H1 (cell line): ENCODE measurements at regions not wholly inside any gene's neighbourhood (a gene's known extent, or its start where the extent isn't known, plus 50 kb on each side); places are given as distances from the start of the nearest gene placed in this dataset.

Source experiments
- CTCF ChIA-PET: fragments of 300-600 bp; sonication (Branson Sonifier 250); formaldehyde crosslinking; loops from one replicate; lab custom pipeline; 2021; ENCODE audit not compliant: partially characterized antibody; lab: Charles Lee
- POLR2A ChIA-PET: fragments of 300-600 bp; sonication (Branson Sonifier 250); formaldehyde crosslinking; loops from one replicate; lab custom pipeline; 2021; ENCODE audit warnings: inconsistent platforms; ENCODE audit not compliant: partially characterized antibody; lab: Charles Lee
- DNase-seq, 2 experiments: peaks; one replicate each; pipeline versions ENCODE4 v3.0.0 to v3.0.0-alpha.2; 2010 to 2022; ENCODE audit warnings: low spot score in 2 of 2, low read depth in 1 of 2, mixed read lengths in 1 of 2
- FAIRE-seq: peaks from 2 replicates; lab custom pipeline; 2011; peaks lifted over from hg19 to GRCh38; lab: Jason Lieb, UNC
- H2AFZ ChIP-seq: 2 replicates; pipeline ENCODE4 v1.8.1; 2012; ENCODE audit warnings: low read length, inconsistent platforms
- H2AK5ac ChIP-seq: 2 replicates; pipeline ENCODE4 v1.6.1; 2013; ENCODE audit warnings: low read depth, low read length
- H2BK120ac ChIP-seq: replicated peaks from 2 replicates; pipeline ENCODE3; 2013; ENCODE audit warnings: low read depth, low read length, inconsistent platforms
- H2BK12ac ChIP-seq: 2 replicates; pipeline ENCODE4 v1.6.1; 2013; ENCODE audit warnings: low read depth, low read length
- H2BK15ac ChIP-seq: 2 replicates; pipeline ENCODE4 v1.6.1; 2013; ENCODE audit warnings: low read length
- H2BK20ac ChIP-seq: 2 replicates; pipeline ENCODE4 v1.6.1; 2013; ENCODE audit warnings: low read length
- H2BK5ac ChIP-seq: 2 replicates; pipeline ENCODE4 v1.6.1; 2013; ENCODE audit warnings: low read depth, low read length
- H3K14ac ChIP-seq: 2 replicates; pipeline ENCODE4 v1.6.1; 2013; ENCODE audit warnings: inconsistent platforms; ENCODE audit not compliant: insufficient read length
- H3K18ac ChIP-seq: 2 replicates; pipeline ENCODE4 v1.6.1; 2013; ENCODE audit warnings: low read length; ENCODE audit errors: extremely low read depth
- H3K23ac ChIP-seq: 2 replicates; pipeline ENCODE4 v1.6.1; 2013; ENCODE audit warnings: inconsistent platforms; ENCODE audit not compliant: insufficient read length
- H3K23me2 ChIP-seq: 2 replicates; pipeline ENCODE4 v1.6.1; 2013; ENCODE audit warnings: low read depth, low read length
- H3K27ac ChIP-seq: 2 replicates; pipeline ENCODE4 v1.6.1; 2011; ENCODE audit warnings: low read depth, low read length, inconsistent platforms
- H3K27me3 ChIP-seq, 4 experiments: replicated peaks in 1 of 4; 1 replicate in 1 of 4; 2 replicates in 3 of 4; pipeline versions ENCODE4 v1.6.1 to v1.8.1; 2011 to 2013; ENCODE audit warnings: low read length in 3 of 4, mild to moderate bottlenecking in 3 of 4, inconsistent platforms in 2 of 4, mixed read lengths in 2 of 4, moderate library complexity in 1 of 4; ENCODE audit not compliant: control insufficient read depth in 3 of 4, insufficient read depth in 3 of 4; ENCODE audit errors: extremely low read depth in 1 of 4
- H3K36me3 ChIP-seq, 4 experiments: 2 replicates each; pipeline versions ENCODE4 v1.6.1 to v1.8.1; 2011 to 2013; ENCODE audit warnings: mild to moderate bottlenecking in 4 of 4, low read length in 3 of 4, moderate library complexity in 2 of 4, control low read depth in 1 of 4, inconsistent platforms in 1 of 4; ENCODE audit not compliant: insufficient read depth in 4 of 4, control insufficient read depth in 2 of 4
- H3K4ac ChIP-seq: replicated peaks from 2 replicates; pipeline ENCODE3; 2013; ENCODE audit warnings: low read length, low read depth, mixed read lengths, inconsistent platforms; ENCODE audit not compliant: insufficient read length
- H3K4me1 ChIP-seq, 4 experiments: replicated peaks in 1 of 4; 1 replicate in 1 of 4; 2 replicates in 3 of 4; pipeline versions ENCODE4 v1.6.1 to v1.8.1; 2011 to 2013; ENCODE audit warnings: low read length in 3 of 4, inconsistent platforms in 2 of 4, mixed read lengths in 1 of 4; ENCODE audit not compliant: insufficient read depth in 4 of 4, control insufficient read depth in 3 of 4
- H3K4me2 ChIP-seq, 2 experiments: 2 replicates each; pipeline versions ENCODE4 v1.6.1 to v1.8.1; 2011 to 2013; ENCODE audit warnings: low read depth in 2 of 2, low read length in 2 of 2, control low read depth in 1 of 2, inconsistent platforms in 1 of 2, mild to moderate bottlenecking in 1 of 2; ENCODE audit not compliant: insufficient read depth in 1 of 2
- H3K4me3 ChIP-seq, 4 experiments: fragments of 200-600, 300-600 bp in 1 of 4; sonication (generic), shearing (Covaris generic), sonication (Bioruptor Twin) in 1 of 4; 2 replicates each; pipeline versions ENCODE4 v1.5.1 to v1.8.1; 2011 to 2016; ENCODE audit warnings: low read length in 4 of 4, low read depth in 3 of 4, control low read depth in 2 of 4, inconsistent platforms in 2 of 4, mild to moderate bottlenecking in 2 of 4, mixed read lengths in 1 of 4, moderate library complexity in 1 of 4; ENCODE audit not compliant: insufficient read depth in 2 of 4; ENCODE audit errors: extremely low read depth in 1 of 4
- H3K56ac ChIP-seq: replicated peaks from 2 replicates; pipeline ENCODE3; 2013; ENCODE audit warnings: low read depth, mild to moderate bottlenecking, mixed read lengths, low read length, inconsistent platforms; ENCODE audit not compliant: insufficient read length
- H3K79me1 ChIP-seq: 2 replicates; pipeline ENCODE4 v1.6.1; 2013; ENCODE audit warnings: low read depth, low read length, control low read depth
- H3K79me2 ChIP-seq, 2 experiments: 2 replicates each; pipeline versions ENCODE4 v1.6.1 to v1.8.1; 2012 to 2013; ENCODE audit warnings: low read length in 2 of 2, mild to moderate bottlenecking in 2 of 2, inconsistent platforms in 1 of 2; ENCODE audit not compliant: insufficient read depth in 2 of 2, control insufficient read depth in 1 of 2
- H3K9ac ChIP-seq, 4 experiments: replicated peaks in 1 of 4; 1 replicate in 1 of 4; 2 replicates in 3 of 4; pipeline versions ENCODE4 v1.6.1 to v1.8.1; 2011 to 2013; ENCODE audit warnings: low read depth in 3 of 4, low read length in 3 of 4, control low read depth in 2 of 4, mild to moderate bottlenecking in 2 of 4, moderate library complexity in 2 of 4, inconsistent platforms in 1 of 4; ENCODE audit errors: extremely low read depth in 1 of 4
- H3K9me3 ChIP-seq, 2 experiments: 2 replicates each; pipeline versions ENCODE4 v1.6.1 to v1.8.1; 2012 to 2013; ENCODE audit warnings: mild to moderate bottlenecking in 2 of 2, moderate library complexity in 2 of 2, control low read depth in 1 of 2, inconsistent platforms in 1 of 2, low read depth in 1 of 2, low read length in 1 of 2, mixed read lengths in 1 of 2; ENCODE audit not compliant: insufficient read depth in 2 of 2
- H4K20me1 ChIP-seq, 2 experiments: replicated peaks in 1 of 2; 2 replicates each; pipeline versions ENCODE3 to v1.8.1; 2011 to 2013; ENCODE audit warnings: inconsistent platforms in 2 of 2, low read length in 2 of 2, mild to moderate bottlenecking in 1 of 2; ENCODE audit not compliant: insufficient read depth in 2 of 2, control insufficient read depth in 1 of 2
- H4K5ac ChIP-seq: 2 replicates; pipeline ENCODE4 v1.6.1; 2013; ENCODE audit warnings: low read length, low read depth, mixed read lengths, inconsistent platforms; ENCODE audit not compliant: insufficient read length
- H4K8ac ChIP-seq: 2 replicates; pipeline ENCODE4 v1.8.0; 2013; ENCODE audit warnings: mild to moderate bottlenecking, moderate library complexity, low read length, inconsistent platforms; ENCODE audit not compliant: insufficient read depth; ENCODE audit errors: extremely low read depth
- H4K91ac ChIP-seq: replicated peaks from 2 replicates; pipeline ENCODE3; 2013; ENCODE audit warnings: low read length, mixed read lengths, inconsistent platforms; ENCODE audit not compliant: insufficient read length
- BRCA1 ChIP-seq: IDR thresholded peaks from 2 replicates; pipeline ENCODE4 v1.6.1; 2012; ENCODE audit warnings: low read depth, low read length, improper control_type of control experiment
- CBX5 ChIP-seq: fragments of 300-800, 300-1000 bp; sonication (generic); IDR thresholded peaks from 2 replicates; pipeline ENCODE4 v1.7.1; 2016; ENCODE audit warnings: antibody characterized with exemption, low read length, low read depth
- CTBP2 ChIP-seq: IDR thresholded peaks from 2 replicates; pipeline ENCODE4 v1.7.0; 2011; ENCODE audit warnings: borderline replicate concordance, mild to moderate bottlenecking, moderate library complexity, mixed read lengths, low read length; ENCODE audit not compliant: insufficient read depth, insufficient read length
- EP300 ChIP-seq, 2 experiments: IDR thresholded peaks; 1 replicate in 1 of 2; 2 replicates in 1 of 2; pipeline ENCODE4 v1.6.1; 2011 to 2012; ENCODE audit warnings: low read depth in 2 of 2, low read length in 2 of 2, mild to moderate bottlenecking in 2 of 2, borderline replicate concordance in 1 of 2, inconsistent platforms in 1 of 2, moderate library complexity in 1 of 2
- GABPA ChIP-seq: IDR thresholded peaks from 2 replicates; pipeline ENCODE4 v1.6.1; 2011; ENCODE audit warnings: mild to moderate bottlenecking, low read length, moderate library complexity, borderline replicate concordance; ENCODE audit not compliant: insufficient read depth
- SAP30 ChIP-seq: fragments of 300-600 bp; sonication (generic); IDR thresholded peaks from 2 replicates; pipeline ENCODE4 v1.7.1; 2012; ENCODE audit warnings: low read length, moderate library complexity, mild to moderate bottlenecking, inconsistent platforms; ENCODE audit not compliant: insufficient read depth, insufficient replicate concordance
- SIN3A ChIP-seq, 2 experiments: IDR thresholded peaks in 1 of 2; conservative IDR thresholded peaks in 1 of 2; 2 replicates each; pipeline ENCODE4 v1.6.1; 2011 to 2012; ENCODE audit warnings: low read length in 2 of 2, improper control_type of control experiment in 1 of 2, low read depth in 1 of 2, mild to moderate bottlenecking in 1 of 2
- SP1 ChIP-seq: IDR thresholded peaks from 2 replicates; pipeline ENCODE4 v1.6.1; 2011; ENCODE audit warnings: low read depth, low read length
- TBP ChIP-seq: IDR thresholded peaks from 2 replicates; pipeline ENCODE4 v1.6.1; 2011; ENCODE audit warnings: low read depth, low read length, improper control_type of control experiment
- WGBS, 2 experiments: shearing (Covaris generic) in 1 of 2; methylation state at CpG; one replicate each; pipeline versions ENCODE4 v1.1.6 to v1.1.7; 2013 to 2015; ENCODE audit warnings: low lambda C conversion rate in 2 of 2, mixed read lengths in 2 of 2, inconsistent platforms in 1 of 2, low coverage in 1 of 2, missing lambda C conversion rate in 1 of 2; ENCODE audit not compliant: insufficient replicate concordance in 2 of 2, insufficient coverage in 1 of 2, insufficient read length in 1 of 2; ENCODE audit errors: extremely low coverage in 1 of 2, missing lambda C conversion rate in 1 of 2; 5-methylcytosine and 5-hydroxymethylcytosine counted together
- TF ChIP-seq, protein P1 (sequence below), 3 experiments: IDR thresholded peaks; 1 replicate in 2 of 3; 2 replicates in 1 of 3; pipeline versions ENCODE4 v1.5.1 to v1.6.1; 2011; ENCODE audit warnings: low read length in 3 of 3, mild to moderate bottlenecking in 3 of 3, inconsistent platforms in 2 of 3, low read depth in 1 of 3, moderate library complexity in 1 of 3; ENCODE audit not compliant: insufficient read depth in 1 of 3; ENCODE audit errors: control extremely low read depth in 1 of 3

- no peak overlapping the region for H2BK5ac ChIP-seq
- no peak overlapping the region for H3K4me2 ChIP-seq
- no peak overlapping the region for H3K9ac ChIP-seq
- H4K91ac ChIP-seq, result no peak overlapping the region
- H2AFZ ChIP-seq, result no peak overlapping the region
- no peak for FAIRE-seq
- no peaks in the 10 kb centered on the region for H3K4me1 ChIP-seq
- no peak overlapping the region for H2BK12ac ChIP-seq
- DNase-seq, result no peak
- H3K18ac ChIP-seq, result no peak overlapping the region
- no peak overlapping the region for H3K4ac ChIP-seq
- H2BK15ac ChIP-seq, result no peak overlapping the region
- 95% methylated on average over 3 of the region's 3 CpGs; no CpG with 5 or more reads in 1 of the 2 experiments for WGBS, 2 experiments
- no peaks in the 10 kb centered on the region for H3K79me1 ChIP-seq
- no peaks in the 10 kb centered on the region for H3K36me3 ChIP-seq
- H3K9me3 ChIP-seq, result peaks cover 21 to 26% of the 10 kb centered on the region in 2 experiments
- H3K23me2 ChIP-seq, result no peaks in the 10 kb centered on the region; the same call in 1 of the 2 replicates
- H4K5ac ChIP-seq, result no peak overlapping the region
- H2BK20ac ChIP-seq, result no peak overlapping the region
- no peak overlapping the region for H2BK120ac ChIP-seq
- H3K23ac ChIP-seq, result no peak overlapping the region
- H3K14ac ChIP-seq, result no peak overlapping the region
- H4K8ac ChIP-seq, result no peak overlapping the region
- no peak overlapping the region for H3K56ac ChIP-seq
- ChIA-PET POLR2A (no interaction called here), CTCF (interaction anchor here (0.8 to 1.1 kb wide), 3 partner anchors 12 to 81 kb away, joined by 3 read pairs; no protein-coding TSS in a partner anchor)
- H2AK5ac ChIP-seq, result no peak overlapping the region
- no peak overlapping the region for H3K27ac ChIP-seq
- H3K4me3 ChIP-seq, result no peak overlapping the region
- no peaks in the 10 kb centered on the region for H4K20me1 ChIP-seq
- no peaks in the 10 kb centered on the region for H3K27me3 ChIP-seq
- no peaks in the 10 kb centered on the region for H3K79me2 ChIP-seq
- TF ChIP-seq TBP (no peak), SP1 (no peak), CBX5 (no peak), EP300 (IDR thresholded peaks at IDR 0.05; ENCODE audit: borderline replicate concordance in 1 of 2, low read depth in 2 of 2, low read length in 2 of 2) (no peak), SAP30 (no peak), GABPA (no peak), SIN3A (conservative IDR thresholded peaks at IDR 0.05 in 1 of 2, IDR thresholded peaks at IDR 0.05 in 1 of 2; ENCODE audit: low read depth in 1 of 2, low read length in 2 of 2) (no peak), CTBP2 (no peak), BRCA1 (no peak)
- TF ChIP-seq, protein P1, sequence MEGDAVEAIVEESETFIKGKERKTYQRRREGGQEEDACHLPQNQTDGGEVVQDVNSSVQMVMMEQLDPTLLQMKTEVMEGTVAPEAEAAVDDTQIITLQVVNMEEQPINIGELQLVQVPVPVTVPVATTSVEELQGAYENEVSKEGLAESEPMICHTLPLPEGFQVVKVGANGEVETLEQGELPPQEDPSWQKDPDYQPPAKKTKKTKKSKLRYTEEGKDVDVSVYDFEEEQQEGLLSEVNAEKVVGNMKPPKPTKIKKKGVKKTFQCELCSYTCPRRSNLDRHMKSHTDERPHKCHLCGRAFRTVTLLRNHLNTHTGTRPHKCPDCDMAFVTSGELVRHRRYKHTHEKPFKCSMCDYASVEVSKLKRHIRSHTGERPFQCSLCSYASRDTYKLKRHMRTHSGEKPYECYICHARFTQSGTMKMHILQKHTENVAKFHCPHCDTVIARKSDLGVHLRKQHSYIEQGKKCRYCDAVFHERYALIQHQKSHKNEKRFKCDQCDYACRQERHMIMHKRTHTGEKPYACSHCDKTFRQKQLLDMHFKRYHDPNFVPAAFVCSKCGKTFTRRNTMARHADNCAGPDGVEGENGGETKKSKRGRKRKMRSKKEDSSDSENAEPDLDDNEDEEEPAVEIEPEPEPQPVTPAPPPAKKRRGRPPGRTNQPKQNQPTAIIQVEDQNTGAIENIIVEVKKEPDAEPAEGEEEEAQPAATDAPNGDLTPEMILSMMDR (IDR thresholded peaks at IDR 0.05; ENCODE audit: control extremely low read depth in 1 of 3, insufficient read depth in 1 of 3, low read depth in 1 of 3, low read length in 3 of 3), result no peak
Measured at GRCh38 chr5:111635916-111636570, 121.0 kb downstream of the NREP start.
